Aorta (tissue), 5 donors: ENCODE measurements at regions not wholly inside any gene's neighbourhood (a gene's known extent, or its start where the extent isn't known, plus 50 kb on each side); places are given as distances from the start of the nearest gene placed in this dataset.
A peak's percentile ranks its signal among the peaks of the same experiment; 100 is the strongest.

Experiments used
- ATAC-seq: fragments of 200-7000 bp; cut with Tn5 transposase; one replicate; pipeline ENCODE4 v1.9.1; 2022; ENCODE audit warnings: moderate library complexity; ENCODE audit not compliant: low FRiP score
- DNase-seq, 2 donors: peaks; one replicate each; pipeline ENCODE4 v3.0.0-alpha.2; 2020
- H3K27ac ChIP-seq, 2 donors: one replicate each; pipeline ENCODE4 v1.5.1; 2013; ENCODE audit warnings: low read length in 2 of 2, mild to moderate bottlenecking in 2 of 2, moderate library complexity in 2 of 2, control low read depth in 1 of 2, inconsistent platforms in 1 of 2, low read depth in 1 of 2
- H3K27me3 ChIP-seq, 2 donors: one replicate each; pipeline ENCODE4 v1.6.1; 2013; ENCODE audit warnings: control low read depth in 1 of 2, low read length in 1 of 2, mild to moderate bottlenecking in 1 of 2, moderate library complexity in 1 of 2; ENCODE audit not compliant: insufficient read depth in 2 of 2, control insufficient read depth in 1 of 2
- H3K36me3 ChIP-seq, 2 donors: one replicate each; pipeline ENCODE4 v1.6.1; 2013; ENCODE audit warnings: control low read depth in 1 of 2, low read length in 1 of 2, mild to moderate bottlenecking in 1 of 2; ENCODE audit not compliant: insufficient read depth in 2 of 2, control insufficient read depth in 1 of 2
- H3K4me1 ChIP-seq, 2 donors: one replicate each; pipeline ENCODE4 v1.6.1; 2013; ENCODE audit warnings: low read length in 2 of 2, control low read depth in 1 of 2, mild to moderate bottlenecking in 1 of 2, moderate library complexity in 1 of 2; ENCODE audit not compliant: insufficient read depth in 2 of 2, control insufficient read depth in 1 of 2
- H3K4me3 ChIP-seq, 2 donors: one replicate each; pipeline ENCODE4 v1.5.1; 2013; ENCODE audit warnings: low read length in 2 of 2, control low read depth in 1 of 2, mild to moderate bottlenecking in 1 of 2
- H3K9me3 ChIP-seq: one replicate; pipeline ENCODE4 v1.6.1; 2013; ENCODE audit warnings: mild to moderate bottlenecking, low read length; ENCODE audit not compliant: control insufficient read depth
- WGBS, 2 donors: extraction: QIAGEN DNeasy Blood & Tissue Kit; methylation state at CpG; one replicate each; pipeline ENCODE4 v1.1.7; 2013; 5-methylcytosine and 5-hydroxymethylcytosine counted together
- intact Hi-C, 2 donors: fragments of 100-400 bp; cut with DNase I; formaldehyde crosslinking; loops; one replicate each; pipeline versions ENCODE4 v1.14.2 to v1.15.0; 2022
- donor health status: healthy with polysubstance abuse.
- donor health status: Bipolar disorder and iron deficiency.
- donor health status: DM: no; HTN: no; CAD: no.
- donor health status: DM: no; HTN: no; CAD: no.
- donor health status: DM: yes; HTN: yes; CAD: no.

- Histone ChIP-seq H3K27me3 (no peaks in the 10 kb centered on the region), H3K9me3 (no peaks in the 10 kb centered on the region), H3K4me1 (no peaks in the 10 kb centered on the region), H3K36me3 (no peaks in the 10 kb centered on the region), H3K4me3 (no peak overlapping the region), H3K27ac (no peak overlapping the region)
- intact Hi-C loops = no loop called here
- ATAC-seq (no peak), DNase-seq (peak in 1 of 2 donors; percentile 56)
- 54 to 60% methylated on average over 17 of the region's 17 CpGs for WGBS, 2 donors
Observed at GRCh38 chr11:119863851-119864601, 135.0 kb upstream of the NECTIN1 start.

- intact Hi-C loops = no loop called here
- no peak for ATAC-seq
- Histone ChIP-seq H3K9me3 (no peaks in the 10 kb centered on the region), H3K4me1 (no peaks in the 10 kb centered on the region), H3K27ac (no peak overlapping the region), H3K36me3 (no peaks in the 10 kb centered on the region), H3K4me3 (no peak overlapping the region), H3K27me3 (no peaks in the 10 kb centered on the region)
- WGBS, 2 donors = 83 to 93% methylated on average over 8 of the region's 8 CpGs
- peak in 1 of 2 donors; percentile 55 for DNase-seq
Observed at GRCh38 chr11:119863236-119863635, 134.2 kb upstream of the NECTIN1 start.

DNA sequence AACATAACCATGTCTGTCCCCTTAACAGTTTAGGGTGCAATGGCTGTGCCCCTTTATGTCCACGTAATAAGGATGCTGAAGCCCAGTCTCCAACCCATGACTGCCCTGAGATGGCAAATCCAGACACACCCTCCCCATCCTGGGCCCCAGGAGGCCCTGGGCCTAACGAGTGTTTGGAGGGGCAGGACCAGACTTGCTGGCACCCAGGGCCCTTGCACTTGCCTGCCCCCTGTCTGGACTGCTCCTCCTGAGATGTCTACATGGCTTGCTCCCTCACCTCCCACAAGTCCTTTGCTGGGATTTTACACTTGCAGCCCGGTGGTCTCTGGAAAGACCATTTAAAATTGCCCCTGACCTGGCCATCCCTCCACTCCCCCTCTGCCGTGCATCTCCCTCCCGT is 132.2 kb upstream of the NECTIN1 start:
- Histone ChIP-seq H3K4me3 (no peak overlapping the region), H3K27ac (no peak overlapping the region), H3K27me3 (no peaks in the 10 kb centered on the region), H3K4me1 (no peaks in the 10 kb centered on the region), H3K9me3 (no peaks in the 10 kb centered on the region), H3K36me3 (no peaks in the 10 kb centered on the region)
- intact Hi-C loops = no loop called here
- 59 to 66% methylated on average over 5 of the region's 5 CpGs for WGBS, 2 donors
- peak in 1 of 2 donors; percentile 23 for DNase-seq
- no peak for ATAC-seq

DNA sequence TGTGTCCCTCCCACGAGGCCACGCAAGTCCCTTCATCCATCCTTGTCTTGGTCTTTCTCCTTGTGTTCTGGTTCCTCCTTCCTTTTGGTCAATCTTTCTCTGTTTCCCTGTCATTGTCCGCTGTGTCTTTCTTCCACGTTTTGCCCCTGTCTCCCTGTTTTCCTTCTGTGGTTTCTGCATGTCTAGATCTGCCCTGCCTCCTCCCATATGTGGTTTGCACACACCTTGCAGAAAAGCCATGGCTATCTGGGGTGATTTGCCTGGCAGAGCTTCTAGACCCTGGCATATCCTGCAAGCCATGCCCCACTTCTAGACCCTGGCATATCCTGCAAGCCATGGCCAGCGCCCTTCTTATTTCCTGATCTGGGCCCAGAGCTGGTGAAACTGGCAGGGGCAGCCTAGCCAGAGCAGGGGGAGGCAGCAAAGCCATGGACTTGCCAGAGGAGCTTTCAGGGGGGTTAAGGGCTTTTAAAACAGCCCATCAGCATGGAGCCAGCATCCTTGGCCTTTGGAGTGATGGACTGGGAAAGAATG is 131.6 kb upstream of the NECTIN1 start:
- DNase-seq (peak in 1 of 2 donors; percentile 40), ATAC-seq (no peak)
- Histone ChIP-seq H3K36me3 (no peaks in the 10 kb centered on the region), H3K4me3 (no peak overlapping the region), H3K9me3 (no peaks in the 10 kb centered on the region), H3K27ac (no peak overlapping the region), H3K4me1 (no peaks in the 10 kb centered on the region), H3K27me3 (no peaks in the 10 kb centered on the region)
- intact Hi-C loops = no loop called here
- 85 to 90% methylated on average over 5 of the region's 5 CpGs for WGBS, 2 donors

DNA sequence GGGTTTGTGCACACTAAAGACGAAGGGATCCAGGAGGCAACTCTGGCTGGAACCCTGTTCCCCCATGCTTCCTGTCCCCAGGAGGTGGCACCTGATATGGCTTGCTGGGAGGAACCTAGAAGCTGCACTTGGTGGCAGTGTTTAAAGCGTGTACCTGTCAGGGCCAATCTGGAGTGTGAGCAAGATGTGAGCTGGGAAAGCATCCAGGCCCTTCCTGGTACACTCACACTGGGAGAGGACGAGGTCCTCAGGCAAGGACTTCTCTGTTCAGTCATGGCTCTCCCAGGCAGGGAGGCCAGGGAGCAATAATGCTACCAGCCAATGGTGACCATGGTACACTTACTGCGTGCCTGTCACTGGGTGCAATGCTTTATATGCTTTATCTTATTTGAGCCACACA is 130.7 kb upstream of the NECTIN1 start:
- intact Hi-C loops = no loop called here
- 85 to 86% methylated on average over 4 of the region's 4 CpGs for WGBS, 2 donors
- Histone ChIP-seq H3K9me3 (no peaks in the 10 kb centered on the region), H3K4me3 (no peak overlapping the region), H3K36me3 (no peaks in the 10 kb centered on the region), H3K4me1 (no peaks in the 10 kb centered on the region), H3K27me3 (no peaks in the 10 kb centered on the region), H3K27ac (no peak overlapping the region)
- peak in 1 of 2 donors; percentile 24 for DNase-seq
- ATAC-seq = no peak

DNA sequence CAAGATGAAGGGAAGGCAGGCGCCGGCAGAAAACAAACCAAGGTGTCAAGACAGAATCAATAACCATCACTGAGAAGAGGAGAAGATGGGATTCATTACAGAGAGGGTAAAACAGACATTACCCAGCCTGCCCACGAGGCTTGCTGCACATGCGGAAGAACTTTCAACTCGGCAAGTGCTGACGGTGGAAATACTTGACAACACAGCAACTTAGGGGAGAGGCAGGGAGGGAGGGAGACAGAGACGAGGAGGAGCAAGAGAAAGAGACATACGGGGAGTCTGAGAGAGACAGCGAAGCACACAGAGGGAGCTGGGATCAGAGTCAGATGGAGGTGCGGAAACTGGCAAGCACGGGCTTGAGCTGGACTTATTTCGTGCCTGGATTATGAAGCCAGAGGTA is 129.3 kb upstream of the NECTIN1 start:
- whole genome bisulfite sequencing, 2 donors = 53 to 63% methylated on average over 12 of the region's 12 CpGs
- H3K36me3 ChIP-seq = no peaks in the 10 kb centered on the region
- H3K9me3 ChIP-seq = no peaks in the 10 kb centered on the region
- ATAC-seq (no peak), DNase-seq (peak in 1 of 2 donors; percentile 57)
- H3K4me3 ChIP-seq = no peak overlapping the region
- intact Hi-C loops = no loop called here
- no peaks in the 10 kb centered on the region for H3K4me1 ChIP-seq
- H3K27me3 ChIP-seq = no peaks in the 10 kb centered on the region
- H3K27ac ChIP-seq = no peak overlapping the region

DNA sequence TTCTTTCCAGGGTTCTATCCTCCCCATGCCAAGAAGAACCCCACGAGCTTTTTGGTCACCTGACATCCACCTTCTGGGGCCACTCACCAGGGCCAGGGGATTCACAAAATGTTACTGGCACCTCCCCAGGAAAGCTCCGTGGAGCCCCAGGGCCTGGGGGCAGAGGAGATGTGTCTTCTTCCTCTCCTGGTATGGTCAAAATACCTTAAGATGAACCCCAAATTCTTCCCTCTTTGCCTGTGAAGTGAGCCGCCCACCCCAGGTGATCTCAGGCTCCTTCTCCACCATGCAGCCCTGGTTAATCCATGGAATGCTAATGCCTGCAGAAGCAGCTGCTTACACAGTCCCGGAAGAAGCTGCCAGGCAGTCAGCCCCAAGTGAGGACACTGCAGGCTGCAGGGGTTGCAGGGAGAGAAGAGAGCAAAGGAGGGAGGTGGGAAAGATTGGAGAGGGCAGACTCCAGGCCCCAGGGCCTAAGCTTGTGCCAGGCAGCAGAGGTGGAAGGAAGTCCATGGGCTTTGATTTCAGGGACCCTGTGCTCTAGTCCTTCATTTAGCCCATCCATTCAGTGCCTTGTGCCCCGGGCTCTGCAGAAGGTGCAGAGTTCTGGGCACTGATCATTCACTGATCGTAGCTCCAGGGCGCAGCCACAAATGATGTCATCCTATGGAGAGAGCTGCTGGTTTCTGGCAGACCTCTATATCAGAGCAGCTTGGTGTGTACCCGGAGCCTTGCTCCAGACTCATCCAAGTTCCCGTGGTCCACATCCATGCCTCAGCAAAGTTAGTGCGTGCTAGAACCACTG is 127.9 kb upstream of the NECTIN1 start:
- ATAC-seq (no peak), DNase-seq (peak in 1 of 2 donors; percentile 21)
- Histone ChIP-seq H3K4me1 (no peaks in the 10 kb centered on the region), H3K4me3 (no peak overlapping the region), H3K9me3 (no peaks in the 10 kb centered on the region), H3K27me3 (no peaks in the 10 kb centered on the region), H3K36me3 (no peaks in the 10 kb centered on the region), H3K27ac (no peak overlapping the region)
- intact Hi-C loops = no loop called here
- 81 to 86% methylated on average over 10 of the region's 10 CpGs for WGBS, 2 donors

DNA sequence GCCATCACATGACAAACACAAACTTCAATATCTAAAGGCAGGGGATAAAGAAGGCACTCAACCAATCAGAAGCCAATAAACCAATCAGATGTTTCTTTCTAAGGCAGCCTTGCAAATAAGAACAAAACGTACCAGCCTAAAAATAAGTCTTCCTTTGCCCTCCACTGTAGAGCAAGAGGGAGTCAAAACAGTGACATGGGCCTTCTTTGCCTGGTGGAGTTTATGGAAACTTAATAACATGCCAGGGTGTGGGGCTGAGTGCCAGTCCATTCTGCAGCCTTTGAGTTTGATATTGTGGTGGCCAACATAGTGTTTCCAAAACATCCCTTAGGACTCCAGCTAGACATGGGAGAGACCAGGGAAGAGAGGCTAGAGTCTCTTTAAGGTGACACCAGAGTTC is 126.1 kb upstream of the NECTIN1 start:
- no peak overlapping the region for H3K4me3 ChIP-seq
- intact Hi-C loops = no loop called here
- 4 to 7% methylated on average over 1 of the region's 1 CpG for WGBS, 2 donors
- H3K4me1 ChIP-seq = no peaks in the 10 kb centered on the region
- no peaks in the 10 kb centered on the region for H3K9me3 ChIP-seq
- DNase-seq (no peak), ATAC-seq (no peak)
- no peak overlapping the region for H3K27ac ChIP-seq
- H3K36me3 ChIP-seq = no peaks in the 10 kb centered on the region
- H3K27me3 ChIP-seq = no peaks in the 10 kb centered on the region
